GM04503 (cell line): ENCODE measurements at regions not wholly inside any gene's neighbourhood (a gene's known extent, or its start where the extent isn't known, plus 50 kb on each side); places are given as distances from the start of the nearest gene placed in this dataset.
"Not testable (repeated sequence)": the region's sequence is repeated elsewhere in the genome, so short reads cannot be mapped to it uniquely, and the experiment has no call there.

Experiments
- DNase-seq: peaks from one replicate; pipeline ENCODE4 v3.0.0-alpha.2; 2012; ENCODE audit warnings: low read depth

GRCh38 chr2:14428056-14428455 lies 204.5 kb upstream of the LRATD1 start:
- DNase-seq, result peak; percentile 71

- no peak for DNase-seq
These were observed 198.5 kb upstream of the LRATD1 start for GRCh38 chr2:14433946-14434495.

GRCh38 chr2:14445670-14446069 lies 186.8 kb upstream of the LRATD1 start:
- DNase-seq, result no peak

GRCh38 chr2:14448340-14448739 lies 184.2 kb upstream of the LRATD1 start:
- no peak for DNase-seq

- no peak for DNase-seq
These were observed 181.2 kb upstream of the LRATD1 start for GRCh38 chr2:14451312-14451711.

GRCh38 chr2:14454202-14454601 lies 178.3 kb upstream of the LRATD1 start:
- no peak for DNase-seq

- DNase-seq, result no peak
These were observed 172.7 kb upstream of the LRATD1 start for GRCh38 chr2:14459786-14460325.

GRCh38 chr2:14475994-14476393 lies 156.5 kb upstream of the LRATD1 start:
- no peak for DNase-seq

GRCh38 chr2:14479486-14479885 lies 153.0 kb upstream of the LRATD1 start:
- no peak for DNase-seq

- no peak for DNase-seq
These were observed 152.4 kb upstream of the LRATD1 start for GRCh38 chr2:14480120-14480519.

- DNase-seq, result no peak
These were observed 151.6 kb upstream of the LRATD1 start for GRCh38 chr2:14480906-14481305.

- DNase-seq, result peak; percentile 83
These were observed 139.5 kb upstream of the LRATD1 start for GRCh38 chr2:14492920-14493503.

- DNase-seq, result no peak
These were observed 137.8 kb upstream of the LRATD1 start for GRCh38 chr2:14494759-14495158.

- no peak for DNase-seq
These were observed 131.5 kb upstream of the LRATD1 start for GRCh38 chr2:14501061-14501460.

GRCh38 chr2:14506955-14507354 lies 125.6 kb upstream of the LRATD1 start:
- not testable (repeated sequence) for DNase-seq

GRCh38 chr2:14511541-14511940 lies 121.0 kb upstream of the LRATD1 start:
- no peak for DNase-seq

GRCh38 chr2:14513903-14514302 lies 118.6 kb upstream of the LRATD1 start:
- no peak for DNase-seq

- peak; percentile 89 for DNase-seq
These were observed 115.7 kb upstream of the LRATD1 start for GRCh38 chr2:14516844-14517243.

GRCh38 chr2:14517731-14518130 lies 114.8 kb upstream of the LRATD1 start:
- no peak for DNase-seq

GRCh38 chr2:14520385-14520945 lies 112.1 kb upstream of the LRATD1 start:
- DNase-seq, result no peak

- DNase-seq, result peak; percentile 70
These were observed 108.3 kb upstream of the LRATD1 start for GRCh38 chr2:14524041-14524802.

- DNase-seq, result peak; percentile 21
These were observed 107.8 kb upstream of the LRATD1 start for GRCh38 chr2:14524803-14525080.

GRCh38 chr2:14530506-14530905 lies 102.0 kb upstream of the LRATD1 start:
- DNase-seq, result no peak
